ENCODE measurements at regions not wholly inside any gene's neighbourhood (a gene's known extent, or its start where the extent isn't known, plus 50 kb on each side); places are given as distances from the start of the nearest gene placed in this dataset.
"Not testable (repeated sequence)": the region's sequence is repeated elsewhere in the genome, so short reads cannot be mapped to it uniquely, and the experiment has no call there.

GRCh38 chr1:74818241-74818640 is 85.3 kb downstream of the TYW3 start:
- DNase-seq (ENCODE audit: low read depth, low spot score), result no peak
- in situ Hi-C loops (cut with HindIII; ENCODE audit: low pct_unique_long_range_greater_than_20kb, low sequenced_read_pairs), result no loop called here

GRCh38 chr1:74818661-74819456 is 85.9 kb downstream of the TYW3 start:
- in situ Hi-C loops (cut with HindIII; ENCODE audit: low pct_unique_long_range_greater_than_20kb, low sequenced_read_pairs), result no loop called here
- no peak for DNase-seq (ENCODE audit: low read depth, low spot score)

GRCh38 chr1:74822851-74823401 is 90.0 kb downstream of the TYW3 start:
- in situ Hi-C loops (cut with HindIII; ENCODE audit: low pct_unique_long_range_greater_than_20kb, low sequenced_read_pairs), result no loop called here

GRCh38 chr1:74824497-74825107 is 91.7 kb downstream of the TYW3 start:
- in situ Hi-C loops (cut with HindIII; ENCODE audit: low pct_unique_long_range_greater_than_20kb, low sequenced_read_pairs), result no loop called here
- DNase-seq (ENCODE audit: low read depth, low spot score), result no peak

More at GRCh38 chr1:74822851-74823401, 90.0 kb downstream of the TYW3 start:
- no peak for DNase-seq (ENCODE audit: low read depth, low spot score)

GRCh38 chr1:74830766-74831165 is 97.8 kb downstream of the TYW3 start:
- no peak for DNase-seq (ENCODE audit: low read depth, low spot score)
- in situ Hi-C loops (cut with HindIII; ENCODE audit: low pct_unique_long_range_greater_than_20kb, low sequenced_read_pairs), result no loop called here

GRCh38 chr1:74834261-74834660 is 101.3 kb downstream of the TYW3 start:
- in situ Hi-C loops (cut with HindIII; ENCODE audit: low pct_unique_long_range_greater_than_20kb, low sequenced_read_pairs), result no loop called here
- no peak for DNase-seq (ENCODE audit: low read depth, low spot score)

- in situ Hi-C loops (cut with HindIII; ENCODE audit: low pct_unique_long_range_greater_than_20kb, low sequenced_read_pairs), result no loop called here
- no peak for DNase-seq (ENCODE audit: low read depth, low spot score)
These were observed 102.1 kb downstream of the TYW3 start for GRCh38 chr1:74835051-74835450.

GRCh38 chr1:74842726-74843125 is 109.8 kb downstream of the TYW3 start:
- in situ Hi-C loops (cut with HindIII; ENCODE audit: low pct_unique_long_range_greater_than_20kb, low sequenced_read_pairs), result no loop called here

GRCh38 chr1:74847715-74848114 is 114.8 kb downstream of the TYW3 start:
- in situ Hi-C loops (cut with HindIII; ENCODE audit: low pct_unique_long_range_greater_than_20kb, low sequenced_read_pairs), result no loop called here

More at GRCh38 chr1:74842726-74843125, 109.8 kb downstream of the TYW3 start:
- DNase-seq (ENCODE audit: low read depth, low spot score), result no peak

GRCh38 chr1:74853756-74854155 is 120.8 kb downstream of the TYW3 start:
- in situ Hi-C loops (cut with HindIII; ENCODE audit: low pct_unique_long_range_greater_than_20kb, low sequenced_read_pairs), result no loop called here
- no peak for DNase-seq (ENCODE audit: low read depth, low spot score)

More at GRCh38 chr1:74847715-74848114, 114.8 kb downstream of the TYW3 start:
- no peak for DNase-seq (ENCODE audit: low read depth, low spot score)

GRCh38 chr1:74856174-74856573 is 123.2 kb downstream of the TYW3 start:
- in situ Hi-C loops (cut with HindIII; ENCODE audit: low pct_unique_long_range_greater_than_20kb, low sequenced_read_pairs), result no loop called here
- DNase-seq (ENCODE audit: low read depth, low spot score), result no peak

- no peak for DNase-seq (ENCODE audit: low read depth, low spot score)
- in situ Hi-C loops (cut with HindIII; ENCODE audit: low pct_unique_long_range_greater_than_20kb, low sequenced_read_pairs), result no loop called here
These were observed 124.7 kb downstream of the TYW3 start for GRCh38 chr1:74857676-74858075.

GRCh38 chr1:74858136-74858535 is 125.2 kb downstream of the TYW3 start:
- DNase-seq (ENCODE audit: low read depth, low spot score), result no peak
- in situ Hi-C loops (cut with HindIII; ENCODE audit: low pct_unique_long_range_greater_than_20kb, low sequenced_read_pairs), result no loop called here

- in situ Hi-C loops (cut with HindIII; ENCODE audit: low pct_unique_long_range_greater_than_20kb, low sequenced_read_pairs), result no loop called here
- no peak for DNase-seq (ENCODE audit: low read depth, low spot score)
These were observed 128.9 kb downstream of the TYW3 start for GRCh38 chr1:74861867-74862266.

GRCh38 chr1:74869702-74870101 is 136.8 kb downstream of the TYW3 start:
- DNase-seq (ENCODE audit: low read depth, low spot score), result no peak
- in situ Hi-C loops (cut with HindIII; ENCODE audit: low pct_unique_long_range_greater_than_20kb, low sequenced_read_pairs), result no loop called here

- DNase-seq (ENCODE audit: low read depth, low spot score); in situ Hi-C loops (cut with HindIII; ENCODE audit: low pct_unique_long_range_greater_than_20kb, low sequenced_read_pairs): not testable (repeated sequence)
These were observed 144.4 kb downstream of the TYW3 start for GRCh38 chr1:74877366-74877765.

- in situ Hi-C loops (cut with HindIII; ENCODE audit: low pct_unique_long_range_greater_than_20kb, low sequenced_read_pairs), result no loop called here
- DNase-seq (ENCODE audit: low read depth, low spot score), result no peak
These were observed 162.5 kb downstream of the TYW3 start for GRCh38 chr1:74895411-74895810.

- DNase-seq (ENCODE audit: low read depth, low spot score), result no peak
- in situ Hi-C loops (cut with HindIII; ENCODE audit: low pct_unique_long_range_greater_than_20kb, low sequenced_read_pairs), result no loop called here
These were observed 175.2 kb downstream of the TYW3 start for GRCh38 chr1:74908131-74908530.

GRCh38 chr1:74908797-74909196 is 175.8 kb downstream of the TYW3 start:
- no peak for DNase-seq (ENCODE audit: low read depth, low spot score)
- in situ Hi-C loops (cut with HindIII; ENCODE audit: low pct_unique_long_range_greater_than_20kb, low sequenced_read_pairs), result no loop called here

Measured in SK-MEL-5 (cell line).